Hepatocyte (in vitro differentiated cells): ENCODE measurements at regions not wholly inside any gene's neighbourhood (a gene's known extent, or its start where the extent isn't known, plus 50 kb on each side); places are given as distances from the start of the nearest gene placed in this dataset.

Experiments
- DNase-seq: peaks from one replicate; pipeline ENCODE4 v3.0.0-alpha.2; 2016; ENCODE audit warnings: low spot score
- H2AFZ ChIP-seq: fragments of 200-600 bp; sonication (generic); 2 replicates; pipeline ENCODE4 v1.6.0; 2016; ENCODE audit warnings: antibody characterized with exemption, mild to moderate bottlenecking
- H3K27ac ChIP-seq: fragments of 200-600 bp; sonication (generic); 2 replicates; pipeline ENCODE4 v1.5.1; 2016; ENCODE audit warnings: mild to moderate bottlenecking
- H3K27me3 ChIP-seq: fragments of 200-600 bp; sonication (generic); 2 replicates; pipeline ENCODE4 v1.6.1; 2016
- H3K36me3 ChIP-seq: fragments of 200-600 bp; sonication (generic); replicated peaks from 2 replicates; pipeline ENCODE4 v1.5.1; 2016; ENCODE audit warnings: low read depth; ENCODE audit not compliant: insufficient read depth
- H3K4me1 ChIP-seq: fragments of 200-600 bp; sonication (generic); 2 replicates; pipeline ENCODE4 v1.5.1; 2016; ENCODE audit warnings: mild to moderate bottlenecking, moderate library complexity; ENCODE audit not compliant: insufficient read depth
- H3K4me2 ChIP-seq: fragments of 200-600 bp; sonication (generic); 2 replicates; pipeline ENCODE4 v1.6.0; 2016
- H3K4me3 ChIP-seq: fragments of 200-600 bp; sonication (generic); 2 replicates; pipeline ENCODE4 v1.5.1; 2016; ENCODE audit warnings: mild to moderate bottlenecking
- H3K79me2 ChIP-seq: fragments of 200-600 bp; sonication (generic); 2 replicates; pipeline ENCODE4 v1.6.0; 2017; ENCODE audit warnings: mild to moderate bottlenecking
- H3K9me2 ChIP-seq: fragments of 200-600 bp; sonication (generic); replicated peaks from 2 replicates; pipeline ENCODE4 v1.6.0; 2017; ENCODE audit warnings: mild to moderate bottlenecking; ENCODE audit not compliant: insufficient read depth
- H3K9me3 ChIP-seq: fragments of 200-600 bp; sonication (generic); 2 replicates; pipeline ENCODE4 v1.5.1; 2016; ENCODE audit warnings: low read depth, mild to moderate bottlenecking
- H4K20me1 ChIP-seq: fragments of 200-600 bp; sonication (generic); 2 replicates; pipeline ENCODE4 v1.6.0; 2016; ENCODE audit warnings: mild to moderate bottlenecking; ENCODE audit not compliant: insufficient read depth, poor library complexity, severe bottlenecking
- EZH2 ChIP-seq: fragments of 200-600 bp; sonication (generic); IDR thresholded peaks from 2 replicates; pipeline ENCODE4 v1.6.1; 2016; ENCODE audit warnings: antibody characterized with exemption, mild to moderate bottlenecking, borderline replicate concordance
- EZH2phosphoT487 ChIP-seq: fragments of 200-600 bp; sonication (generic); IDR thresholded peaks from one replicate; pipeline ENCODE4 v1.6.1; 2018; ENCODE audit warnings: antibody characterized with exemption, mild to moderate bottlenecking, low read depth, moderate library complexity; ENCODE audit not compliant: unreplicated experiment, severe bottlenecking
- WGBS: methylation state at CpG from one replicate; pipeline ENCODE4 v1.1.6; 2016; ENCODE audit warnings: low lambda C conversion rate; ENCODE audit errors: missing lambda C conversion rate; 5-methylcytosine and 5-hydroxymethylcytosine counted together
- TF ChIP-seq, protein P1 (sequence below): fragments of 200-600 bp; sonication (generic); IDR thresholded peaks from 2 replicates; pipeline ENCODE4 v1.5.1; 2016; ENCODE audit warnings: antibody characterized with exemption, mild to moderate bottlenecking; ENCODE audit not compliant: poor library complexity

DNA sequence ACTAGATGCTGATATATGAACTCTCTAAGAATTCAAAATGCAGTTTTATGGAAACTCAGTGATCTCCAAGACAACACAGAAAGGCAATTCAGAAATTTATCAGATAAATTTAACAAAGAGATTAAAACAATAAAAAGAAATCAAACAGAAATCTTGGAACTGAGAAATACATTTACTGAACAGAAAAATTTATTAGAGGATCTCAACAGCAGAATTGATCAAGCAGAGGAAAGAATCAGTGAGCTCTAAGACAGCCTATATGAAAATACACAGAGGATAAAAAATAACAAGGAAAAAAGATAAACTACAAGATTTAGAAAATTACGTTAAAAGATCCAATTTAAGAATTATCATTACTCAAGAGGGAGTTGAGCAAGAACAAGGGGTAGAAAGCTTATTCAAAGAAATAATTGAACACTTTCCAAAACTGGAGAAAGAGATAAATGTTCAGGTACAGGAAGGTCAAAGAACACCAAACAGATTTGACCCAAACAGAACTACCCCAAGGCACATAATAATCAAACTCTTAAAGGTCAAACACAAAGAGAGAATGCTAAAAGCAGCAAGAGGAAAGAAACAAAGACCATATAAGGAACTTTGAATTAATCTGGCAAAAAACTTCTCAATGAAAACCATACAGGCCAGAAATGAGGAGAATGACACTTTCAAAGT, 103.1 kb downstream of the APIP start:
- H3K36me3 ChIP-seq, result no peaks in the 10 kb centered on the region
- H3K27me3 ChIP-seq, result no peaks in the 10 kb centered on the region
- no peaks in the 10 kb centered on the region for H3K9me3 ChIP-seq
- H3K4me2 ChIP-seq, result no peak overlapping the region
- DNase-seq, result no peak
- TF ChIP-seq, protein P1, sequence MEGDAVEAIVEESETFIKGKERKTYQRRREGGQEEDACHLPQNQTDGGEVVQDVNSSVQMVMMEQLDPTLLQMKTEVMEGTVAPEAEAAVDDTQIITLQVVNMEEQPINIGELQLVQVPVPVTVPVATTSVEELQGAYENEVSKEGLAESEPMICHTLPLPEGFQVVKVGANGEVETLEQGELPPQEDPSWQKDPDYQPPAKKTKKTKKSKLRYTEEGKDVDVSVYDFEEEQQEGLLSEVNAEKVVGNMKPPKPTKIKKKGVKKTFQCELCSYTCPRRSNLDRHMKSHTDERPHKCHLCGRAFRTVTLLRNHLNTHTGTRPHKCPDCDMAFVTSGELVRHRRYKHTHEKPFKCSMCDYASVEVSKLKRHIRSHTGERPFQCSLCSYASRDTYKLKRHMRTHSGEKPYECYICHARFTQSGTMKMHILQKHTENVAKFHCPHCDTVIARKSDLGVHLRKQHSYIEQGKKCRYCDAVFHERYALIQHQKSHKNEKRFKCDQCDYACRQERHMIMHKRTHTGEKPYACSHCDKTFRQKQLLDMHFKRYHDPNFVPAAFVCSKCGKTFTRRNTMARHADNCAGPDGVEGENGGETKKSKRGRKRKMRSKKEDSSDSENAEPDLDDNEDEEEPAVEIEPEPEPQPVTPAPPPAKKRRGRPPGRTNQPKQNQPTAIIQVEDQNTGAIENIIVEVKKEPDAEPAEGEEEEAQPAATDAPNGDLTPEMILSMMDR, result no peak
- TF ChIP-seq EZH2phosphoT487 (no peak), EZH2 (no peak)
- WGBS, result 89% methylated on average over 1 of the region's 1 CpG
- H3K79me2 ChIP-seq, result no peaks in the 10 kb centered on the region
- no peak overlapping the region for H3K27ac ChIP-seq
- no peaks in the 10 kb centered on the region for H4K20me1 ChIP-seq
- H3K9me2 ChIP-seq, result no peaks in the 10 kb centered on the region
- no peak overlapping the region for H3K4me3 ChIP-seq
- no peak overlapping the region for H2AFZ ChIP-seq
- no peaks in the 10 kb centered on the region for H3K4me1 ChIP-seq

DNA sequence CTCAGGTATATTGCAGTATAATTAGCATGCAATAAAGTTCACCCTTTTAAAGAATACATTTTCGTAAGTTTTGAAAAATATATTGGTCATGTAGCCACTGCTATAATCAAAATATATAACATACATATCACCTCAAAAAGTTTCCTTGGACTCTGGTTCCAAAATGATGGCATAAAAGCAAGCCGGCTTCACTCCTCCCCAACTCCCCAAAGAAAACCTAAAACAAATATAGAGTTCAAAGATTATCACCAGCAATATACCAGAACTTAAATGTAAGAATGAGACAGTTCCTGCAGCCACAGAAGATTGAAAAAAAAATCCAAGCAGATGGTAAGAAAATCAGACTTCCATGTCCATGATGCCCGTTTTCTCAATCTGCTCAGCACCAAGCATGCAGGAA, 104.3 kb downstream of the APIP start:
- H2AFZ ChIP-seq, result no peak overlapping the region
- 95% methylated on average over 3 of the region's 3 CpGs for WGBS
- no peaks in the 10 kb centered on the region for H4K20me1 ChIP-seq
- no peaks in the 10 kb centered on the region for H3K4me1 ChIP-seq
- no peak for TF ChIP-seq EZH2
- TF ChIP-seq, protein P1, result no peak
- TF ChIP-seq EZH2phosphoT487, result no peak
- H3K4me2 ChIP-seq, result no peak overlapping the region
- H3K9me3 ChIP-seq, result no peaks in the 10 kb centered on the region
- no peaks in the 10 kb centered on the region for H3K9me2 ChIP-seq
- H3K4me3 ChIP-seq, result no peak overlapping the region
- H3K27ac ChIP-seq, result no peak overlapping the region
- no peaks in the 10 kb centered on the region for H3K36me3 ChIP-seq
- H3K79me2 ChIP-seq, result no peaks in the 10 kb centered on the region
- no peak for DNase-seq
- no peaks in the 10 kb centered on the region for H3K27me3 ChIP-seq

DNA sequence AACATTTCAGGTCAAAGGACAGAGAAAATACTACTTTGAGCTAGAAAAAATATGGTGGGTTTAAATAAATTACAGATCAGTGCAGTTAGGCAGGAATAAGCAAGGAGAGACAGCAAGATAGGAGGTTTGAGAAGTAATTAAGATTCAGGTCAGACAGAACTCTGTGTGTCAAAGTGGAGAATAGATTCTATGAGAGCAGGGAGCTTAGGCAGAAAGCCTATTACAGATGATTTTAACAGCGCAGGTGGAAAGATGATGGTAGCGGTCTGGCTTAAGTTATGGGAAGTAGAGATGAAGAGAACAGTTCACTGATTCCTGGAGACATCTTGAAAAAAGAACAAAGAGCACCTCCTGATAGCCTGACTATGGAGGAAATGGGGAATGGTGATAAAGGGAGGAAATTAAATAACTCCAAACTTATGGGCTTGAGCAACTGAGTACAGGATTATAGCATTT, 106.0 kb downstream of the APIP start:
- TF ChIP-seq, protein P1, result no peak
- TF ChIP-seq EZH2 (no peak), EZH2phosphoT487 (no peak)
- no peaks in the 10 kb centered on the region for H3K4me1 ChIP-seq
- H3K27me3 ChIP-seq, result no peaks in the 10 kb centered on the region
- no peak overlapping the region for H3K4me3 ChIP-seq
- DNase-seq, result no peak
- H3K9me2 ChIP-seq, result no peaks in the 10 kb centered on the region
- H3K4me2 ChIP-seq, result no peak overlapping the region
- no peak overlapping the region for H2AFZ ChIP-seq
- H3K36me3 ChIP-seq, result no peaks in the 10 kb centered on the region
- no peaks in the 10 kb centered on the region for H4K20me1 ChIP-seq
- no peak overlapping the region for H3K27ac ChIP-seq
- H3K79me2 ChIP-seq, result no peaks in the 10 kb centered on the region
- no peaks in the 10 kb centered on the region for H3K9me3 ChIP-seq
- WGBS, result 98% methylated on average over 2 of the region's 2 CpGs
